ACHN (cell line): ENCODE measurements at regions not wholly inside any gene's neighbourhood (a gene's known extent, or its start where the extent isn't known, plus 50 kb on each side); places are given as distances from the start of the nearest gene placed in this dataset.

Experiments used
- DNase-seq: peaks from one replicate; pipeline ENCODE4 v3.0.0-alpha.2; 2015
- in situ Hi-C: cut with HindIII; loops from 2 replicates; pipeline ENCODE4 v1.10.0; 2017; ENCODE audit warnings: low sequenced_read_pairs, low pct_ligation_motif_present, low pct_unique_long_range_greater_than_20kb

- no peak for DNase-seq
- in situ Hi-C loops: no loop called here
Observed at GRCh38 chr2:150944315-150944714, 317.3 kb downstream of the RBM43 start.

- in situ Hi-C loops: no loop called here
- DNase-seq: no peak
Observed at GRCh38 chr2:150939087-150939486, 322.6 kb downstream of the RBM43 start.

- in situ Hi-C loops: no loop called here
- peak; percentile 14 for DNase-seq
Observed at GRCh38 chr2:150938527-150938926, 323.1 kb downstream of the RBM43 start.

DNA sequence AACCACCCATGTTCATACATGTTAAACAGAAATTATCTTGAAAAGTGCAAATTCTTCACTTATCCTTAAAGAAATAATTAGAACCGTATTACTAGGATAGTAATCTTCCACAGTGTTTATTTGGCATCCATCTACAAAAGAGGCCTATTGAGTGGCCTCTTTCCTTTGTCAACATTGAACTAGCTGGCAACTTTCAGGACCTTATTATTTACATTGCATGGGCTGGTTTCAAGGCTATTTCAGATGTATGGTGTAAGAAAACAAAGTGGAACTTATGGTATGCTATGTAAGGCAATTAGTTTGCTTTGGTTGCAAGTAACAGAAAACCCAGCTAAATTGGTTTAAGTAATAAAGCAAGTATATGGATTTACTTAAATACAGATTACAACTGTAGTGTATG lies 324.6 kb downstream of the RBM43 start:
- in situ Hi-C loops: no loop called here
- DNase-seq: no peak

GRCh38 chr2:150931451-150931850 lies 330.2 kb downstream of the RBM43 start:
- in situ Hi-C loops: no loop called here
- DNase-seq: no peak

- in situ Hi-C loops: no loop called here
- no peak for DNase-seq
Observed at GRCh38 chr2:150925611-150926010, 336.1 kb downstream of the RBM43 start.

DNA sequence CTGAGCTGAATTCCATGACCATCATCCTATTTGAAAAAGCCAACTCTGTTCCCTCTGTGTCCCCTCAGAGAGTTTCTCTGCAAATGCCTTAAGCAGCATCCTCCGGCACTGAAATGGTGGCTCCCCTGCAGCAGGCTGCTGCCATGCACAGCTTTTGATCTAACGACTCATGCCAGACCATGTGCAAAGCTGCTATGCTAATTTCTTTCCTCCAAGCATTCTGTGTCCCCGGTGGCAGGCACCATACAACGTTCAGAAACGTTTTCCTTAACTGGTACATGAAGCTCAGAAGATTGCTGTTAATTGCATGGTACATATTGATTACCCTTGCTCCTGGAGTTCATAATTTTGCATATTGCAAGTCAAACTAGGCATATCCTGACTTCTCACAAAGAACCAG lies 336.8 kb downstream of the RBM43 start:
- in situ Hi-C loops: no loop called here
- DNase-seq: no peak

DNA sequence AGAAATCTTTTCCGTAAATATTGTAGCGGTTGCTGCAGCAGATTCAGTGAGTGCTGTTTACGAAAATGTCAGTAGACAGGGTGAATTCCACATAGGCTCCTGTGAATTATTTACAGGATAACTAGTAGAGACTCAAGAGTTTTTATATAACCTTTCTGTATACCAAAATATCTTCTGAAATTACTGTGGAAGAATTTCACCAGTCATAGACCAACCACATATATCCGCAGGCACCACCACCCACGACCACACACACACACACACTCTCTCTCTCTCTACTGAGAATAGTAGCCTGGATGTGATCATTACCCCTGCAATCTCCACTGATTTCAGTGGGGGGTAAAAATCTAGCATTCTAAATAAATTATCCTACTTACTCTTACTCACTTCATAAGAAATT lies 341.8 kb downstream of the RBM43 start:
- DNase-seq: peak; percentile 2
- in situ Hi-C loops: no loop called here

- in situ Hi-C loops: no loop called here
- no peak for DNase-seq
Observed at GRCh38 chr2:150917961-150918713, 343.5 kb downstream of the RBM43 start.

GRCh38 chr2:150916467-150917396 lies 344.9 kb downstream of the RBM43 start:
- in situ Hi-C loops: no loop called here
- DNase-seq: no peak

DNA sequence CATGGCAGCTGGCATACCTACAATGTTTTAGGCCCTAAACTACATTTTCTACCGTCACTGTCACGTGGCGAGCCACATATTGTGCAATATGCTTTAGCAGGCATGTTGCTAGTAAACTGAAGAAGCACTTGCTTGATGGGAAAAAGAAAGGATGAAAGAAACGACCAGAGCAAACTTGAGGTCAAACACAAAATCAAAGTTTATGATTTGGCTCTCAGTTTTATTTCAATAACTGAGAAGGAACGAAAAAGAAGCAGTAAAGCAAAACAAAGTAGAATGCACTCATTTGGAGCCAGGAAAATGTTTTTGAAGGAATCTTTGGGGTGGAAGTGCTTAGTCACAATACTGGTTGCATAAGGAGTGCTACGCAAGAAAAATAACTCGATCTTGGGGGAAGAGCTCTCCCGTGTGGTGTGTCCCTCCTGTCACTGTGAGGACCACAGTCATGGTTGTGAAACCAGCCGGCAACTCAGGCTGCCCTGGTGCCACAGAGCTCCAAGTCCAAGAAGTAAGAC lies 349.8 kb downstream of the RBM43 start:
- in situ Hi-C loops: no loop called here
- DNase-seq: peak; percentile 10

- peak; percentile 17 for DNase-seq
- in situ Hi-C loops: no loop called here
Observed at GRCh38 chr2:150909613-150910012, 352.1 kb downstream of the RBM43 start.

GRCh38 chr2:150909090-150909489 lies 352.6 kb downstream of the RBM43 start:
- no peak for DNase-seq
- in situ Hi-C loops: no loop called here

DNA sequence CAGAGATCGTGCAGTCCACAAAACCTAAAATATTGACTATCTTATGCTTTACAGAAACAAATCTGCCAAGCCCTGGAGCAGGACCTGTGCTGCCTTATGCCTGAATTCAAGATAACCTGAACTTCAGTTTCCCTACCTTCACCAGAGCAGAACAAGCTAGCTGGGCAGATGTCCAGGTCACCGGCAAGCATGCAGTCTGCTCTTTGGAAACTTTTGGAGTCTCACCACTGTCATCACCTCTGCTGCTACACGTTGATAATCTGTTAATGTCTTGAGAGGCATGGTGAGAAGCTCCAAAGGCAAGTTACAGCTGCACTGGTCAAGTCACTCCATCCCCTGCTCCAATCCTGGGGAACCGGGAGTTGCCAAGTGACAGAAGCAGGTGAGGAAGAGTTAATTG lies 354.2 kb downstream of the RBM43 start:
- in situ Hi-C loops: no loop called here
- DNase-seq: no peak

DNA sequence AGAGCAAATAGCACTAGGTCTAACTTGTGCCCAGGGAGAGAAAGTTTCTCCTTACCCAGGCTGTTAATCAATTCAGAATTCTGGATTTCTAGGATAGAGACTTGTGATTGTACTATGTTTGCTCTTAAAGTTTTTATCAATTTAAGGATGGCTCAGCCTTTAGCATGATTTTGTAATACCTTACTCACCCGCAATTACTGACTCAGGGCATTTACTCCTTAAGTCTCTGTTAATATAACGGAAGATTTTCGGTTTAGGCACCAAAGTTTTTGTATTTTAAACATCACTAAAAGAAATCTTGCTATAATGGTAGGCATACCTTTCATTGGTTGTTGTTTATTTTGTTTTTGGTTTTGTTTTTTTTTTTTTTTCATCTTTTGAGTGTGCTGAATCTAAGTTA lies 358.2 kb downstream of the RBM43 start:
- in situ Hi-C loops: no loop called here
- no peak for DNase-seq

- in situ Hi-C loops: no loop called here
- no peak for DNase-seq
Observed at GRCh38 chr2:150903055-150903454, 358.6 kb downstream of the RBM43 start.

GRCh38 chr2:150900913-150901312 lies 360.8 kb downstream of the RBM43 start:
- in situ Hi-C loops: no loop called here
- DNase-seq: no peak

DNA sequence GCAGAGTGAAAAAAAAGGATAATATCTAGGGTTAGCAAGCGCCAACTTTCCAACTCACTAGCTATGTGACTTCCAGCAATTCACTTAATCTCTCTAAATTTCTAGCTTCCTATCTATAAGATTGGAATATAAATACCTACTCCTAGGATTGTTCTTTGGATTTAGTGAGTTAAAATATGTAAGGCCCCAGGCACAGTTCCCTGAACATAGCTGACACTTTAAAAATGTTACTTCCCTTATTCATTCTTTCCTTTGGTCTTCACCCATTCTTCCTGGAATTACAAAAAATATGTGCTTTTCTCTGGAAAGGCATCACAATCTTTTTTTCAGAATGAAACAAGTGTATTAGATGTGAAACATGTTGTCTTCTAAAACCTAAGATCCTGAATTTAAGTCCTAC lies 365.7 kb downstream of the RBM43 start:
- no peak for DNase-seq
- in situ Hi-C loops: no loop called here

DNA sequence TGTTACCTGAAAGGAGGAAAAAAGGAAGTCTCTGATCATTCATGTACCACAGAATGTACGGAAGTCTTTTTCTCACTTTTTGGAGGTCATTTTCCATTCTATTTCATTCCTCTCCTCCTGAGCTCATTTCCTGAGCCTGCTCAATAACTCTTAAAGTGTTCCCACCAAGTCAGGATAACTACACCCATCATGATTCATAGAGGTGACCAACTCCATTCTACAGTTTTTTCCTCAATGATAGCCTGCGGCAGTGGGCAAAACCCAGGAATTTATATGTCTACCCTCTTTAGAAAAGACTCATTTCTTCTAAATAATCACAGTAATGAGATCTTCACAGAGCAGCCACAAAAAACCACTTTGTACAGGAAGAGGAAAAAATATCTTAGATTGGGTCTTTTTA lies 372.5 kb downstream of the RBM43 start:
- no peak for DNase-seq
- in situ Hi-C loops: no loop called here

GRCh38 chr2:150888337-150888736 lies 373.3 kb downstream of the RBM43 start:
- DNase-seq: no peak
- in situ Hi-C loops: no loop called here
